Astrocyte of the cerebellum (primary cell): ENCODE measurements at regions not wholly inside any gene's neighbourhood (a gene's known extent, or its start where the extent isn't known, plus 50 kb on each side); places are given as distances from the start of the nearest gene placed in this dataset.
"Not testable (repeated sequence)": the region's sequence is repeated elsewhere in the genome, so short reads cannot be mapped to it uniquely, and the experiment has no call there.

ENCODE experiments used
- DNase-seq: peaks from one replicate; pipeline ENCODE4 v3.0.0-alpha.2; 2011; ENCODE audit warnings: low read depth
- H3K4me3 ChIP-seq: 2 replicates; pipeline ENCODE4 v1.5.1; 2011; ENCODE audit warnings: mild to moderate bottlenecking, low read depth, low read length, moderate library complexity
- CTCF ChIP-seq: IDR thresholded peaks from 2 replicates; pipeline ENCODE4 v1.5.1; 2012; ENCODE audit warnings: low read length, low read depth, moderate library complexity, mild to moderate bottlenecking; ENCODE audit errors: missing control alignments
- in situ Hi-C: cut with HindIII; loops from 2 replicates; pipeline ENCODE4 v1.10.0; 2017; ENCODE audit warnings: low sequenced_read_pairs

DNA sequence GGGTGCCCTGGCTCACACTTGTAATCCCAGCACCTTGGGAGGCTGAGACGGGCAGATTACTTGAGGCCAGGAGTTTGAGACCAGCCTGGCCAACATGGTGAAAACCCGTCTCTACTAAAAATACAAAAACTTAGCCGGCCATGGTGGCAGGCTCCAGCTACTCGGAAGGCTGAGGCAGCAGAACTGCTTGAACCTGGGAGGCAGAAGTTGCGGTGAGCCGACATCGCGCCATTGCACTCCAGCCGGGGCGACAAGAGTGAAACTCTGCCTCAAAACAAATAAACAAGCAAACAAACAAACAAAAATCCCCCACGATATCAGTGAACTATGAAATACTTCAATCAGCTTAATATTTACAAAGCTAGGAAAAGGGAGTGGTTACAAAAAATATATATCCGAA lies 382.3 kb upstream of the KCND2 start:
- in situ Hi-C loops: no loop called here
- TF ChIP-seq CTCF: no peak
- no peak for DNase-seq

DNA sequence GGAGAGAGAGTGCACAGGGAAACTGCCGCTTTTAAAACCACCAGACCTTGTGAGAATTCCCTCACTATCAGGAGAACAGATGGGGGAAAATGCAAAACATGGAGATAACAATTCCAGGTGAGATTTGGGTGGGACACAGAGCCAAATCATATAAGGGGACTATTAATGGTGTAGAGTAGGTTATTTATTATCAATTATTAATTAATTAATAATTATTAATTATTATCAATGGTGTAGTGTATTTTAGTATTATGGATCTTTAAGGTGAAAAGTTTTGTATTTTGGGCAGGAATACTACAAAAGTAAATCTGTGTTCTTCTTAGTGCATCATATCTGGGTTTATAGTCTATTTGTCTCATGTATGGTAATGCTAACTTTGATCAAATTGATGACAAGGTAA lies 377.7 kb upstream of the KCND2 start:
- in situ Hi-C loops: no loop called here
- no peak overlapping the region for H3K4me3 ChIP-seq
- TF ChIP-seq CTCF: no peak
- no peak for DNase-seq

More for the DNA sequence above, 382.3 kb upstream of the KCND2 start:
- H3K4me3 ChIP-seq: no peak overlapping the region

GRCh38 chr7:119896386-119896785 lies 376.6 kb upstream of the KCND2 start:
- TF ChIP-seq CTCF: no peak
- no peak for DNase-seq
- H3K4me3 ChIP-seq: no peak overlapping the region
- in situ Hi-C loops: no loop called here

DNA sequence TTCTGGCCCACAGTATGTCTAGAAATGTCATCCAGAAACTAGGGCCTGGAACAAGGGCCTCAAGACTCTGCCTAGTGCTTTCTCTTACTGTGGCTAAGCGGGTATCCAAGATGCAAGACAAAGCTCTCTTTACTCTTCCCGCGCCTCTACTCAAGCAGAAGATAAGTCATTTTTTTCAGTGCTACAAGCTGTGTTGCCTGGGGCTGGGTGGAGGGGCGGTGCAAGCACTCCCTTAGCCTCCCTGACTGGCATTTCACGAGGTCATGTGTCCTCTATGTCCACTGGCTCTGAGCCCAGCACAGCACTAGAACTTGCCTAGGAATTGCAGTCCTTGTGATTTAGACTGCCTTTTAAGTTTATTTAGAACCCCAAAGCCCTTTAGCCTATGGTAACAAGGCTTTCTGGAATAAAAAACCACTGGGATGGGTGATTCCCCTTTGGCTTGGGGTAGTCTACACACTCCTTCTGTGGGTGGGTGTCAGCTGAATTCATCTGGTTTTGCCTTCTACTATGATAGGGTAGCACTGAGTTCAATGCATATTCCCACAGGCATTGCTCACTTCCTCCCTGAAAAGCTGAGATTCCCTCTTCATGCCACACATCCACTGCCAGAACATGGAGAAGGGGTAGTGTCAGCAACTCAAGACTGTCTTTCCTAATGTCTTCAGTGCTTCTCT lies 371.8 kb upstream of the KCND2 start:
- in situ Hi-C loops: no loop called here
- H3K4me3 ChIP-seq: no peak overlapping the region
- TF ChIP-seq CTCF: no peak
- DNase-seq: no peak

DNA sequence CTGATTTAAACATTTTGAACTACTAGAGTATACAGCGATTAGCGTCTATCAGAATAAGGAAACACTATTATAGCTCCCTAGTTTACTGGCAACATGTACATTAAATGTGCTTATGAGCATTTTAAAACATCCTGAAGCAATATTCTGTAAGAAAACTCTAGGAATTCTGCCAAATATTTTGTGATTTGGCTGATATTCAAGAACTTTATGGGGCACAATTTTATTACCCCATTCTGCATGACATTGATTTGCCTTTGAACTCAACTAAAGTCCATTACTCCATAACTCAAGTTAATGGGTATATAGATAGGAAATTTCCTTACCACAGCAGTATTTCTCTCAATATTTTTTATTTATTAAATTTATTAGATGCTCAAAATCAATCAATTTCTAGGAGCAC lies 369.9 kb upstream of the KCND2 start:
- TF ChIP-seq CTCF: no peak
- DNase-seq: no peak
- H3K4me3 ChIP-seq: no peak overlapping the region
- in situ Hi-C loops: no loop called here

DNA sequence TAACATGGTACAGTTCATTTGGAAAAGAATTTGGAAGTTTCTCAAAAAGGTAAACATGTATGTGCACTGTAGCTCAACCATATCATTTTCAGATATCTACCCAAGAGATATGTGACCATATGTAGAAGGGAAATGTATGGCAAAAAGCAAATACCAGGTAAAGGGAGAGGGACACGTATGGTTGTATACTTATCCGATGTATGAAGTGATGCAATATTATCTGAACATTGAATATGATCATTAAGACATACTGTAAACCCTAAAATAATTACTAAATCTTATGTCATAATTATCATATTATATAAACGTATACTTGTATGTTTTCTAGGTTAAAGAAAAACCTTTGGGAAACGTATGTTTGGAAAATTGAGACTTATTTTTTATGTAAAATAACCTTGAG lies 367.5 kb upstream of the KCND2 start:
- no peak for TF ChIP-seq CTCF
- H3K4me3 ChIP-seq: no peak overlapping the region
- DNase-seq: no peak
- in situ Hi-C loops: no loop called here

GRCh38 chr7:119908948-119909347 lies 364.0 kb upstream of the KCND2 start:
- TF ChIP-seq CTCF: no peak
- in situ Hi-C loops: no loop called here
- H3K4me3 ChIP-seq: no peak overlapping the region
- DNase-seq: no peak

DNA sequence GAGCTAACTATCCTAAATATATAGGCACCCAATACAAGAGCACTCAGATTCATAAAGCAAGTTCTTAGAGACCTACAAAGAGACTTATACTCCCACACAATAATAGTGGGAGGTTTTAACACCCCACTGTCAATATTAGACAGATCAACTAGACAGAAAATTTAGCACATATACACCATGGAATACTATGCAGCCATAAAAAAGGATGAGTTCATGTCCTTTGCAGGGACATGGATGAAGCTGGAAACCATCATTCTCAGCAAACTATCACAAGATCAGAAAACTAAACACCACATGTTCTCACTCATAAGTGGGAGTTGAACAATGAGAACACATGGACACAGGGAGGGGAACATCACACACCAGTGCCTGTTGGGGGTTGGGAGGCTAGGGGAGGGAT lies 358.9 kb upstream of the KCND2 start:
- DNase-seq, in situ Hi-C loops: not testable (repeated sequence)

More for the DNA sequence above, 358.9 kb upstream of the KCND2 start:
- H3K4me3 ChIP-seq: not testable (repeated sequence)
